ENCODE measurements at regions not wholly inside any gene's neighbourhood (a gene's known extent, or its start where the extent isn't known, plus 50 kb on each side); places are given as distances from the start of the nearest gene placed in this dataset.

- no peak for ATAC-seq
- no peaks in the 10 kb centered on the region for H4K20me1 ChIP-seq (ENCODE audit: control insufficient read depth, insufficient read depth)
- H3K4me3 ChIP-seq: no peak overlapping the region
- RAD21 ChIA-PET (ENCODE audit: unreplicated experiment): no interaction called here
- no peaks in the 10 kb centered on the region for H3K36me3 ChIP-seq (ENCODE audit: control insufficient read depth in 2 of 2, insufficient read depth in 2 of 2, low read length in 1 of 2)
- H3K4me1 ChIP-seq (ENCODE audit: control insufficient read depth, insufficient read depth, low read length): no peaks in the 10 kb centered on the region
- H3K27me3 ChIP-seq (replicated peaks in 1 of 2; ENCODE audit: control insufficient read depth in 2 of 2, insufficient read depth in 2 of 2, low read length in 1 of 2): no peaks in the 10 kb centered on the region
- H3K9ac ChIP-seq (ENCODE audit: control insufficient read depth, insufficient read depth, low read length): no peak overlapping the region
- no peak for FAIRE-seq
- H3K79me2 ChIP-seq (ENCODE audit: control insufficient read depth, insufficient read depth, low read length): no peaks in the 10 kb centered on the region
- H3K4me2 ChIP-seq (ENCODE audit: control insufficient read depth, insufficient read depth): no peak overlapping the region
- in situ Hi-C loops (cut with MboI) (no loop called here), intact Hi-C loops (cut with micrococcal nuclease; ENCODE audit: unreplicated experiment) (no loop called here)
- H3K27ac ChIP-seq (ENCODE audit: control insufficient read depth, insufficient read depth): no peak overlapping the region
- no peak for DNase-seq (ENCODE audit: low read depth, low spot score)
- H3K9me3 ChIP-seq (replicated peaks; ENCODE audit: control insufficient read depth, insufficient read depth, low read length): no peaks in the 10 kb centered on the region
- TF ChIP-seq MTA2 (IDR thresholded peaks at IDR 0.05; ENCODE audit: low read depth) (no peak), ZNF217 (IDR thresholded peaks at IDR 0.05) (no peak)
- CTCF ChIA-PET: no interaction called here
- no TSS peak for BruUV-seq (replicated peaks)
- SMC1A ChIA-PET (ENCODE audit: uncharacterized antibody, unreplicated experiment): interaction anchor here (1.4 kb wide), 1 partner anchor 166 kb away, joined by 3 read pairs; no protein-coding TSS in a partner anchor
- POLR2A ChIA-PET: interaction anchor here (0.7 kb wide), 1 partner anchor 353 kb away, joined by 5 read pairs; no protein-coding TSS in a partner anchor
- H2AFZ ChIP-seq (ENCODE audit: control insufficient read depth, low read depth, low read length): no peak overlapping the region
These were observed 63.1 kb upstream of the NOL4 start for GRCh38 chr18:34287825-34288224.

DNA sequence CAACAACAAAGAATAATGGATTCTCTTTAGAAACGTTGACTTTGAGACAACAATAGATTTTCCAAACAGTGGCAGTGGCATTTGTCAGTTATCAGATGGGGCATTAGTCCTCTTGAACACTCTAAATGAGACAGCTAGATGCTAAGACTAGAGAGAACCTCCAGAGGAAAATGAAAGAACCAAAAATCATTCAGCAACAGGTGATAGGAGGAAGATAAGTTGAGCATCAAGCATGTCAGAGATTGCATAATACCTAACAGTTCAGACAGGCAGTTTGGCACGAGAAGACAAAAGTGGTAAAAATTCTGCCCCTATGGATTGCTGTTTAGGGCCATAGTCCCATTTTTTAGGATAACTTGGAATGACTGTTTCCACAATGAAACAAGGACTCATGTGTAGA, 67.9 kb upstream of the NOL4 start:
- no TSS peak for BruUV-seq (replicated peaks)
- ChIA-PET POLR2A (interaction anchor here (0.8 to 1.5 kb wide), 2 partner anchors 13 to 23 kb away, joined by 3 to 4 read pairs; no protein-coding TSS in a partner anchor), CTCF (interaction anchor here (0.6 to 1.6 kb wide), 3 partner anchors 13 to 219 kb away, joined by 3 to 4 read pairs (median 3); no protein-coding TSS in a partner anchor), SMC1A (ENCODE audit: uncharacterized antibody, unreplicated experiment) (interaction anchor here (0.7 to 2.3 kb wide), 6 partner anchors 11 to 68 kb away, joined by 3 to 8 read pairs (median 4); partner anchors contain the start of gene NOL4), RAD21 (ENCODE audit: unreplicated experiment) (interaction anchor here (1.0 to 1.1 kb wide), 2 partner anchors 28 to 30 kb away, joined by 3 read pairs; no protein-coding TSS in a partner anchor)
- intact Hi-C loops (cut with micrococcal nuclease; ENCODE audit: unreplicated experiment): no loop called here
- Histone ChIP-seq H3K4me3 (no peak overlapping the region), H3K9ac (ENCODE audit: control insufficient read depth, insufficient read depth, low read length) (no peak overlapping the region), H3K79me2 (ENCODE audit: control insufficient read depth, insufficient read depth, low read length) (no peaks in the 10 kb centered on the region), H3K4me2 (ENCODE audit: control insufficient read depth, insufficient read depth) (no peak overlapping the region), H4K20me1 (ENCODE audit: control insufficient read depth, insufficient read depth) (no peaks in the 10 kb centered on the region), H3K27ac (ENCODE audit: control insufficient read depth, insufficient read depth) (no peak overlapping the region), H3K27me3 (replicated peaks in 1 of 2; ENCODE audit: control insufficient read depth in 2 of 2, insufficient read depth in 2 of 2, low read length in 1 of 2) (no peaks in the 10 kb centered on the region), H2AFZ (ENCODE audit: control insufficient read depth, low read depth, low read length) (no peak overlapping the region), H3K9me3 (replicated peaks; ENCODE audit: control insufficient read depth, insufficient read depth, low read length) (no peaks in the 10 kb centered on the region), H3K4me1 (ENCODE audit: control insufficient read depth, insufficient read depth, low read length) (no peaks in the 10 kb centered on the region), H3K36me3 (ENCODE audit: control insufficient read depth in 2 of 2, insufficient read depth in 2 of 2, low read length in 1 of 2) (no peaks in the 10 kb centered on the region)
- 4% methylated on average over 2 of the region's 2 CpGs for WGBS (ENCODE audit: insufficient coverage, insufficient replicate concordance, low lambda C conversion rate, missing lambda C conversion rate)
- in situ Hi-C loops (cut with MboI): no loop called here
- TF ChIP-seq NR2C2 (IDR thresholded peaks at IDR 0.05; ENCODE audit: borderline replicate concordance, control insufficient read depth, insufficient read length, low read depth): no peak
- TF ChIP-seq ATF3 (IDR thresholded peaks at IDR 0.05; ENCODE audit: borderline replicate concordance, extremely low read depth, low read depth, low read length): no peak
- no peak for TF ChIP-seq TARDBP (IDR thresholded peaks at IDR 0.05; ENCODE audit: borderline replicate concordance)
- no peak for TF ChIP-seq RELB (IDR thresholded peaks at IDR 0.05; ENCODE audit: low read depth)
- no peak for TF ChIP-seq TCF12 (IDR thresholded peaks at IDR 0.05; ENCODE audit: low read depth, low read length)
- TF ChIP-seq CEBPB (IDR thresholded peaks at IDR 0.05; ENCODE audit: borderline replicate concordance in 1 of 2, low read depth in 2 of 2, low read length in 2 of 2): 0 out of 4 replicates have a peak, but pooled peaks of 1 of the 2 experiments have one; percentile 6
- TF ChIP-seq NR2F1 (conservative IDR thresholded peaks at IDR 0.05): no peak
- TF ChIP-seq, protein P1, sequence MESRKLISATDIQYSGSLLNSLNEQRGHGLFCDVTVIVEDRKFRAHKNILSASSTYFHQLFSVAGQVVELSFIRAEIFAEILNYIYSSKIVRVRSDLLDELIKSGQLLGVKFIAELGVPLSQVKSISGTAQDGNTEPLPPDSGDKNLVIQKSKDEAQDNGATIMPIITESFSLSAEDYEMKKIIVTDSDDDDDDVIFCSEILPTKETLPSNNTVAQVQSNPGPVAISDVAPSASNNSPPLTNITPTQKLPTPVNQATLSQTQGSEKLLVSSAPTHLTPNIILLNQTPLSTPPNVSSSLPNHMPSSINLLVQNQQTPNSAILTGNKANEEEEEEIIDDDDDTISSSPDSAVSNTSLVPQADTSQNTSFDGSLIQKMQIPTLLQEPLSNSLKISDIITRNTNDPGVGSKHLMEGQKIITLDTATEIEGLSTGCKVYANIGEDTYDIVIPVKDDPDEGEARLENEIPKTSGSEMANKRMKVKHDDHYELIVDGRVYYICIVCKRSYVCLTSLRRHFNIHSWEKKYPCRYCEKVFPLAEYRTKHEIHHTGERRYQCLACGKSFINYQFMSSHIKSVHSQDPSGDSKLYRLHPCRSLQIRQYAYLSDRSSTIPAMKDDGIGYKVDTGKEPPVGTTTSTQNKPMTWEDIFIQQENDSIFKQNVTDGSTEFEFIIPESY (IDR thresholded peaks at IDR 0.05): no peak
- ATAC-seq (peak; percentile 53), FAIRE-seq (no peak), DNase-seq (ENCODE audit: low read depth, low spot score) (no peak)

Data from GM12878 (cell line).